Stimulated activated memory B cell treated with anti-CD40 and anti-IgM and Interleukin-4, amounts not matched to agents 10 μg/mL and 1 μg/mL and 100 μg/mL, for 72 hours (primary cell): ENCODE measurements at regions not wholly inside any gene's neighbourhood (a gene's known extent, or its start where the extent isn't known, plus 50 kb on each side); places are given as distances from the start of the nearest gene placed in this dataset.
"Not testable (repeated sequence)": the region's sequence is repeated elsewhere in the genome, so short reads cannot be mapped to it uniquely, and the experiment has no call there.

ENCODE experiments used
- ATAC-seq: fragments of 150-1000 bp; cut with Tn5 transposase; 2 replicates; pipeline ENCODE4 v1.10.0; 2021
- H3K27ac Mint-ChIP-seq: one replicate; pipeline ENCODE4 v1.8.0; 2022; ENCODE audit warnings: mild to moderate bottlenecking, mixed read lengths
- H3K27me3 Mint-ChIP-seq: one replicate; pipeline ENCODE4 v1.8.0; 2022; ENCODE audit warnings: mixed read lengths
- H3K36me3 Mint-ChIP-seq: one replicate; pipeline ENCODE4 v1.8.0; 2022; ENCODE audit warnings: mixed read lengths
- H3K4me1 Mint-ChIP-seq: one replicate; pipeline ENCODE4 v1.8.0; 2022; ENCODE audit warnings: mixed read lengths
- H3K4me3 Mint-ChIP-seq: one replicate; pipeline ENCODE4 v1.8.0; 2022; ENCODE audit warnings: mild to moderate bottlenecking, moderate library complexity, mixed read lengths
- H3K9me3 Mint-ChIP-seq: one replicate; pipeline ENCODE4 v1.8.0; 2022; ENCODE audit warnings: mixed read lengths

DNA sequence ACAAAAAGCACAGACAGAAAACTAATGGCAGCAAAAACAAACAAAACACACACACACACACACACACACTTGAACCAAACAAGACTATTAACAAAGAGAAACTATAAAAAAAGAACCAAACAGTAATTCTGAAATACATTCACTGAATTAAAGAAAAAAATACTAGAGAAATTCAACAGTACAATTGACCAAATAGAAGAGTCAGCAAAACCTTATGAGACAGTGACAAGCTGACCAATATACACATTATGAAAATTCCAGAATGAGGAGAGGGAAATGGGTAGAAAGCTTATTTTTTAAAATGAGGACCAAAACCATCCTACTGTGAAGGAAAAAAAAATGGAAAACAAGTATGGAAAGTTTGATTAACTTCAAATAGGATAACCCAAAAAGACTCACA is 212.2 kb upstream of the BTBD3 start:
- peaks cover 13% of the 10 kb centered on the region for H3K9me3 Mint-ChIP-seq
- no peak overlapping the region for H3K27ac Mint-ChIP-seq
- H3K36me3 Mint-ChIP-seq = no peaks in the 10 kb centered on the region

DNA sequence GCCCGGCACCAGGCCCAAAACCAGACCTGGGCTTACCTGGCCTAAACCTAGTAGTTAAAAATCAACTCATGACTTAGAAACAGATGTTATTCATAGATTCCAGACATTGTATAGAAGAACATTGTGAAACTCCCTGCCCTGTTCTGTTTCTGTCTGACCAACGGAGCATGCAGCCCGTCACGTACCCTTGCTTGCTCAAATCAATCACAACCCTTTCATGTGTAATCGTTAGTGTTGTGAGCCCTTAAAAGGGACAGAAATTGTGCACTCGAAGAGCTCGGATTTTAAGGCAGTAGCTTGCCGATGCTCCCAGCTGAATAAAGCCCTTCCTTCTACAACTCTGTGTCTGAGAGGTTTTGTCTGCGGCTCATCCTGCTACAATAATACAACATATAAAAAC is 209.5 kb upstream of the BTBD3 start:
- not testable (repeated sequence) for H3K27me3 Mint-ChIP-seq, H3K4me3 Mint-ChIP-seq, ATAC-seq

More for the DNA sequence above, 212.2 kb upstream of the BTBD3 start:
- ATAC-seq = no peak
- no peaks in the 10 kb centered on the region for H3K4me1 Mint-ChIP-seq
- no peak overlapping the region for H3K4me3 Mint-ChIP-seq
- H3K27me3 Mint-ChIP-seq = no peaks in the 10 kb centered on the region

DNA sequence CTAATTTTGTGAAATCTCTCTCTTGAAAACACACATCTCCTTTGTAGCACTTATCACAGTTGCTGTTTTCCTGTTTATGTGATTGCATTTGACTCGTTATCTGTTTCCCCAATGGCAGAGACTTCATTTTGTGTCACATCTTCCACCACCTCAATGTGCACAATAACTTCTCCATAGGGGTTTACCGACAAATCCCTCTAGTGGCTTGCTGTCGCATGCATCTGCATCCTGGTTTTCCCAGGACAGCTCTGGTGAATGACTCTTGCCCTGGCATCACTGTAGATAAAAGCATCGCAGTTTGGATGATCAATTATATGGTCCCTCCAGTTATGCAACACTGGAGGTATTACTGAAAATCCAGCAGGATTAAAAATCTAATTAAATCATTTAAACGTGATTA is 206.5 kb upstream of the BTBD3 start:
- H3K4me1 Mint-ChIP-seq = no peaks in the 10 kb centered on the region
- no peaks in the 10 kb centered on the region for H3K27me3 Mint-ChIP-seq
- H3K36me3 Mint-ChIP-seq = no peaks in the 10 kb centered on the region
- H3K27ac Mint-ChIP-seq = no peak overlapping the region
- peaks cover 6% of the 10 kb centered on the region for H3K9me3 Mint-ChIP-seq
- no peak overlapping the region for H3K4me3 Mint-ChIP-seq
- ATAC-seq = no peak

More for the DNA sequence above, 209.5 kb upstream of the BTBD3 start:
- not testable (repeated sequence) for H3K4me1 Mint-ChIP-seq, H3K36me3 Mint-ChIP-seq, H3K27ac Mint-ChIP-seq
- H3K9me3 Mint-ChIP-seq = peaks cover 10% of the 10 kb centered on the region

DNA sequence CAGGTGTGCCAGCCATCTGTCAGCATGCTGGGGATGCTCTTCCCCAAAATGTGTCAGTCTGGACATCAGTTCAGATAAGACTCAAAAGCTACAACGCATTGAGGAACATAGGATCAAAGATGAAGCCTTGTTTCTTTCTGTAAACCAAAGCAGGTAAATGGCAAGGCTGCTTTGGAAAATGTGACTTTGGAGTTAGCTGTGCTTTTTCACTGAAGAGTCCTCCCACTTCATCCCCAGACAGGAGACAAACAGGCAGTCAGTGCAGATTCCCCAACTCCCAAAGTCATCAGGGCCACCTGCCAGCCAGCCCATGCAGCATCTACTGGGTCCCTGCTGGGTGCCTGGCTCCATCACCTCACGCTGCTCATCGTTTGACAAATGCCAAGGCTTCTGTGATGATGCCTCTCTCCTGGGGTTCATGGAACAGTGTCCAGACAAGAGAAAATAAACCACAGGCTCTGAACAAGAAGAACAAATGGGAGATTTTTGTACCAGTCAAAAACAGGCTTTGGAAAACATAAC is 205.0 kb upstream of the BTBD3 start:
- no peaks in the 10 kb centered on the region for H3K27me3 Mint-ChIP-seq
- H3K9me3 Mint-ChIP-seq = peaks cover 3% of the 10 kb centered on the region
- no peak for ATAC-seq
- H3K27ac Mint-ChIP-seq = no peak overlapping the region
- H3K4me3 Mint-ChIP-seq = no peak overlapping the region
- H3K4me1 Mint-ChIP-seq = no peaks in the 10 kb centered on the region
- H3K36me3 Mint-ChIP-seq = no peaks in the 10 kb centered on the region

DNA sequence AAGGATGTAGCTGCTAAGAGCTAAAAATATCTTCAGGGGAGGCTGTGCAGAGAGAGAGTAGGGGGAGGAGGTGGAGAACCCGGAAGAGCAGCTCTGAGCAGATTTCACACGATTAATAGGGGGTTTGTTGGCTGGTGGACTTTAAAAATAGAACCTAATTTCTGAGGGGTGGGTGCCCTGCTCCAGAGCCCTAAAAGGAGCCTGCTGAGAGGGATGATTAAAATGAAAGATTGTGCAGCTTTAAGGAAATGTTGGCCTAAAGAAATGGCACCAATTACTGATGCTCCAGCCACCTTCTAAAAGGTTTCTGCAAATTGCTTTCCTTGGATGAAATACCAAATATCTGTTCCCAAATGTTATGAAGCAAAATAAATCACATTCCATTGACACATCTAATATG is 202.8 kb upstream of the BTBD3 start:
- Mint-ChIP-seq H3K27ac (no peak overlapping the region), H3K27me3 (no peaks in the 10 kb centered on the region), H3K4me1 (no peaks in the 10 kb centered on the region), H3K4me3 (no peak overlapping the region), H3K9me3 (peaks cover 3% of the 10 kb centered on the region), H3K36me3 (no peaks in the 10 kb centered on the region)
- no peak for ATAC-seq

DNA sequence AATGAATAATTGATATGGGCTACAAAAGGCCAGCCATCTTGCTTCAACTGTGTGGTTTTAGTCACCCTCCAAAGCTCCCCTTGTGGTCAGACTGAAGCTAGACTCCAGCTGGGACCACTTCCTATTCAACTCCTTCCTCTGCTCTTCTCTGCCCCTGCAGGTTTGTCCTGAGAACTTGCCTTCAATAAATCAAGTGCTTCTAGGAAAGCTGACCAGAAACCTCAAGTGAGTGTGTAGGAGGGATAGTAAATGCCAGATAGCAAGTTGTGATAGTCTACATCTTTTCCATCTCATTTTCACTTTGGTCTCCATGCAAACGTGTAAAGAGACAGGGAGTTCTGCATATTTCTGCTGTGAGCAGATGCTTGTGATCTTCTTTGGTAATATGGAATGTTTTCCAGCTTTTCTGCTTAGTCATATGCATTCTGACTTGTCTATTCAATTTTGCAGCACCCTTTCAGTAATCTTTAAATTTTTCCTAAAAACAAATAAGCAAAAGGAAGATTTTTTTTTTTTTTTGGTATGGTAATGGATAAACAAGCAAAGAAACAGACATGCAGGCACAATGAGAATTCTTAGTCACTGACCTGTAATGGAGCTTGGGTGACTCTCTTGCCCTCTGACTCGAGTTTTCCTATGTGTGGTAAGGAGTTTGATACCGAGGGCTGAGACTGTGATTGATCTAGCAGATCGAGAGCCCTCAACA is 201.3 kb upstream of the BTBD3 start:
- H3K9me3 Mint-ChIP-seq = peaks cover 3% of the 10 kb centered on the region
- H3K4me1 Mint-ChIP-seq = no peaks in the 10 kb centered on the region
- H3K27ac Mint-ChIP-seq = no peak overlapping the region
- ATAC-seq = no peak
- no peak overlapping the region for H3K4me3 Mint-ChIP-seq
- no peaks in the 10 kb centered on the region for H3K36me3 Mint-ChIP-seq
- H3K27me3 Mint-ChIP-seq = no peaks in the 10 kb centered on the region

DNA sequence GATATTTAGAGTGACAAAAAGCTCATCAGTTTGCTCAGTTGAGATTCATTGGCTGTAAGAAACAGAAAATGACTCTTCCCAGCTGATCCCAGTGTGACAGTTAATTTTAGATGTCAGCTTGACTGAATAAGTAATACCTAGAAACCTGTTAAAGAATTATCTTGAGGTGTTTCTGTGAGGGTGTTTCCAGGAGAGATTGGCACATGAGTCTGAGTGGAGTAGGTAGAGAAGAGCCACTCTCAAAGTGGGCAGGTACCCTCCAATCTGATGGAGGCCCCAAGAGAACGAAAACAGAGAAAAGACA is 200.8 kb upstream of the BTBD3 start:
- Mint-ChIP-seq H3K27me3 (no peaks in the 10 kb centered on the region), H3K9me3 (peaks cover 4% of the 10 kb centered on the region), H3K4me3 (no peak overlapping the region), H3K36me3 (no peaks in the 10 kb centered on the region), H3K27ac (no peak overlapping the region), H3K4me1 (no peaks in the 10 kb centered on the region)
- no peak for ATAC-seq

DNA sequence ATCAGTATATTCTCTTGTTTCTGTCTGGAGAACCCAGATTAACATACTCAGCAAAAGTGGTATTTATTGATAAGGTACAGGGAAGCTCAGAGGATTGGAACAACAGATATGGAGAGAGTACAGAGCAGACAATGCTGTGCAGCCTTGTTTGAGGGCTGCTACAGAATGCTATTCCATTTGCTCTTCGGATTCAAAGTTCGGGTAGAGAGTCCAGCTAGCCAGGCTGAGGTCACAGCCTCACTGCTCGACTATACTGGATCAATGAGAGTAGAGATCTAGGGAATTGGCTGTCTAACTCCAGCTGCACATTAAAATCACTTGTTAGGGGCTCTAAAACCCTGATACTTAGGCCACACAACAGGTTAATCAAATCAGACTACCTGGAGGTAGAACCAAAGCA is 200.1 kb upstream of the BTBD3 start:
- Mint-ChIP-seq H3K36me3 (no peaks in the 10 kb centered on the region), H3K27me3 (no peaks in the 10 kb centered on the region), H3K4me3 (no peak overlapping the region), H3K4me1 (no peaks in the 10 kb centered on the region), H3K27ac (no peak overlapping the region), H3K9me3 (peaks cover 9% of the 10 kb centered on the region)
- no peak for ATAC-seq

DNA sequence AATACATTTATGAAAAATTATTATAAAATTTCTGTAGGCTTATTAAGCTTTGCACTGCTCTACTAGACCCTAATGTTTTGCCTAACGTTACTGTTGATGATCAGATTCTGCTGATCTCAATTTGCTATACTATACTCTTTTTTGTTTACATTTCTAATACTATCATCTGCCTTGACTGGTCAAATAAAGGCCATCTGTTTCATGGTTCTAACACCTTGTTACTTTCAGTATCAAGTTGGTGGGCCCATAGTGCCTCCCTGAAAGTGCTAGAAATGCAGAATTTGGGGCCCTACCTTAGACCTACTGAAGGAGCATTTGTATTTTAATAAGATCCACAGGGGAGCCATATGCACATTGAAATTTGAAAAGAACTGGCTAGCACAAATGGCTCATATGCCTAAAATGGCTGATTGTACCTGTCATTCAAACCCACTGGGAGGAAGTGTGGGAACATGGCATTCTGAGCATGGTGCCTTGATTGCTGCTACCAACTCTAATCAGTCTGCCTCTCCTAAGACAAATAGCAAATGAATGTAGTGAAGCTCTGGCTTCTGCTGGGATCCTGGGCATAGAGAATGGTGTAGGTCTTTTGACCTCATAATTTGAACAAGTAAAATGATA is 199.1 kb upstream of the BTBD3 start:
- Mint-ChIP-seq H3K4me1 (no peaks in the 10 kb centered on the region), H3K4me3 (no peak overlapping the region), H3K27me3 (no peaks in the 10 kb centered on the region), H3K9me3 (peaks cover 9% of the 10 kb centered on the region), H3K36me3 (no peaks in the 10 kb centered on the region), H3K27ac (no peak overlapping the region)
- ATAC-seq = no peak

DNA sequence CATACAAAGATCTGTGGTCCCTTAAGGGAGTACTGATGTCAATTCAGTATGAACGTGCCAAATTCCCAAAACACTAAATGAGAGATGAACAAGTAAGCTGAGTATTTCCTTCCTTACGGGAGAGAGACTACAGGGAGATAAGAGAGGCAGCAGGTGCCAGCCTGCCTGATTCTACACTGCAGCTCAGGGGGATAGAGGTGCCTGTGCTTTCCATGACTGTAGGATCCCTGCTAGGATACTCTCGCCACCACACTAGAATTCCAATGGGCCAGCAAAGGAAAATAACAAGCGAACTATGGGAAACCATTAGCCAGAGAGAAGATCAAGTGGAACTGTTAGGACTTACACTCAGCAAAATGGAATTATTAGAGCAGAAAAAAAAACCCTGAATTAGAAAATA is 198.5 kb upstream of the BTBD3 start:
- no peaks in the 10 kb centered on the region for H3K36me3 Mint-ChIP-seq
- no peak overlapping the region for H3K4me3 Mint-ChIP-seq
- no peak for ATAC-seq
- no peaks in the 10 kb centered on the region for H3K4me1 Mint-ChIP-seq
- H3K9me3 Mint-ChIP-seq = peaks cover 9% of the 10 kb centered on the region
- no peak overlapping the region for H3K27ac Mint-ChIP-seq
- H3K27me3 Mint-ChIP-seq = no peaks in the 10 kb centered on the region

DNA sequence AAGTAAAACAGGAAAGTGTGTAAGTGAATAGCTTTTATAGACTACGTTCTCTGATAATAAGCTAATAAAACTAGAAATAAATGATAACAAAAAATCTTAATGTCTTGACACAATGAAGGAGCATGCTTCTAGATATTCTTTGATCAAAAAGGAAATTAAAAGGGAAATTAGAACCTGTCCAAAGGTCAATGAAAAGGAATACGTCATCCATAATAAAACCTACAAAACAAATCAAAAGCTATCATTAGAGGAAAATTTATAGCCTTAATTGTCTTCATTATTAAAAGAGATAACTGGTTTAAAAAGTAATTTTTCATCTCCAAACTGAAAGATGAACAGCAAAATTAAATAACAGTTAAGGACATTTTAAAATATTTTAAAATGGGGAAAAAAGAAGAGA is 196.3 kb upstream of the BTBD3 start:
- Mint-ChIP-seq H3K36me3 (no peaks in the 10 kb centered on the region), H3K27me3 (no peaks in the 10 kb centered on the region), H3K9me3 (peaks cover 10% of the 10 kb centered on the region), H3K4me3 (no peak overlapping the region), H3K4me1 (no peaks in the 10 kb centered on the region), H3K27ac (no peak overlapping the region)
- ATAC-seq = no peak

DNA sequence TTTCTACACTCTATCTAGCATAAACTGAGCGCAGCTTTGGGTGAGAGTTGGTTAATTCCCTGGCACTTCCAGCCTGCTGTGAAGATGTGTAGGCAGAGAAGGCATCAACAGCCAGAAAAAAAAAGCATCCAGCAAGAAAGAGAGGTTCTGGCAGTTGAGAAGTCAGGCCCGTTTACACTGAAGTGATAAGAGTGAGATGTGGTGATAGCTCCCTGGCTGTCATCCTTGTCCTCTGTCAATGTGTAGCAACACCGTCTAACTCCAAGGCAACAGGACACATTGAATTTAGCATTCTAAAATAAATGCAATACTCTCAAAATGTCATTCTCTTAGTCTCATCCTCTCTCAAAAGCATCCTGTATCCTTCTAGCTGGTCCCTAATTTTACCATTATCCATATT is 193.6 kb upstream of the BTBD3 start:
- Mint-ChIP-seq H3K36me3 (no peaks in the 10 kb centered on the region), H3K4me1 (no peaks in the 10 kb centered on the region), H3K27ac (no peak overlapping the region), H3K4me3 (no peak overlapping the region), H3K9me3 (peaks cover 10% of the 10 kb centered on the region), H3K27me3 (no peaks in the 10 kb centered on the region)
- ATAC-seq = no peak

DNA sequence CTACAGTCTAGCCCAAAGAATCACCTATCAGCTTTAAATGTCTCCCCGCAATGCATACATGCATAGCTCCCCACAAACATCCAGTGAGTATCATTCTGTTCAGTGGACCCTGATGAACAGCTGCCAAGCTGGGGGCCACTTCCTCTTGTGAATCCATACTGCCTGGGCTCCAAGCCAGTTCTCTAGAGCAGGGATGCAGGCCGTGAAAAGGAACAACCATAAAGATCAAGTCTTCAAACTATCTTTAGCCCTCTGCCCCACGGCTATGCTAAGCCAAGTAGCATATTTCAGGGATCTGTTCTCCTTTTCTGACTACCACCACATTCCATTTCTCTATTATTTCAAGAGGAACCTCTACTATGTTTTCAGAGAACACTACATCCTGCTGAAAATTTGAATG is 191.7 kb upstream of the BTBD3 start:
- no peak overlapping the region for H3K27ac Mint-ChIP-seq
- H3K27me3 Mint-ChIP-seq = no peaks in the 10 kb centered on the region
- ATAC-seq = no peak
- peaks cover 14% of the 10 kb centered on the region for H3K9me3 Mint-ChIP-seq
- H3K4me1 Mint-ChIP-seq = no peaks in the 10 kb centered on the region
- H3K4me3 Mint-ChIP-seq = no peak overlapping the region
- H3K36me3 Mint-ChIP-seq = no peaks in the 10 kb centered on the region

DNA sequence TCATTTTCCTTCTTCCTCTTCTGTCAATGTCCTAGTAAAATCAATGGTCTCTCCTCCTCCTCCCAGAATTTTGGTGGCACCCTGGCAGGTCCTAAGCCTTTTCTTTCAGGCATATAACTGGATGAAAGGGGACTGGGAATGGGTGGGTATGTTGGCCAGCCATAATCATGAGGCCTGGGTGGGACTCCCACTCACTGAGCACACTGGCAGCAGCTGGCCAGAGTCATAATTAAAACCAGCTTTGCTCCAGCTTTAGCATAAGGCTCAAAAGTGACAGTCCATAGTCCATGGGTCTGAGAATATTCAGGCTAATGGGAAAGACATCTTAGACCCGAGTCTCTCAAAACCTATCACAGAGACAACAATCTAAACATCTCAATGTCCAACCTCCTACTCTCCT is 190.0 kb upstream of the BTBD3 start:
- Mint-ChIP-seq H3K27me3 (no peaks in the 10 kb centered on the region), H3K4me3 (no peak overlapping the region), H3K36me3 (no peaks in the 10 kb centered on the region), H3K9me3 (peaks cover 14% of the 10 kb centered on the region), H3K4me1 (no peaks in the 10 kb centered on the region), H3K27ac (no peak overlapping the region)
- no peak for ATAC-seq

DNA sequence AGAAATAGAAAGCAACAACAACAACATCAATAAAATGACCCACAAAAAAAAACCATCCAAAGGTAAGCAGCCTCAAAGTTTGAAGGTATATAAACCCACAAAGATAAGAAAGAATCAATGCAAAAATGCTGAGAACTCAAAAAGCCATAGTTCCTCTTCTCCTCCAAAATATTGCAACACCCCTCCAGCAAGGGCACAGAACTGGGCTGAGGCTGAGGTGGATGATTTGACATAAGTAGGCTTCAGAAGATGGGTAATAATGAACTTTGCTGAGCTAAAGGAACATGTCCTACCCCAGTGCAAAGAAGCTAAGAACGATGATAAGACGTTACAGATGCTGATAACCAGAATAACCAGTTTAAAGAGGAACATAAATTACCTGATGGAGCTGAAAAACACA is 188.8 kb upstream of the BTBD3 start:
- peaks cover 20% of the 10 kb centered on the region for H3K9me3 Mint-ChIP-seq
- no peaks in the 10 kb centered on the region for H3K36me3 Mint-ChIP-seq
- no peaks in the 10 kb centered on the region for H3K27me3 Mint-ChIP-seq
- H3K27ac Mint-ChIP-seq = no peak overlapping the region
- H3K4me1 Mint-ChIP-seq = no peaks in the 10 kb centered on the region
- ATAC-seq = no peak
- H3K4me3 Mint-ChIP-seq = no peak overlapping the region

DNA sequence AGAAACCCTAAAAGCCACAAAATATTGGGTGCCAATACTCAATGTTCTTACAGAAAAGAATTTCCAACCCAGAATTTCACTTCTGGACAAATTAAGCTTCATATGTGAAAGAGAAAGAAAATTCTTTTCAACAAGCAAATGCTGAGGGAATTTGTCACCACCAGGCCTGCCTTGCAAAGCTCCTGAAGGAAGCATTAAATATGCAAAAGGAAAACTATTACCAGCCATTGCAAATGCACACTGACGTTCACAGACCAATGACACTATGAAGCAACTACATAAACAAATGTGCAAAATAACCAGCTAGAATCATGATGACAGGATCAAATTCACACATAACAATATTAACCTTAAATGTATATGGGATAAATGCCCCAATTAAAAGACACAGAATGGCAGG is 187.9 kb upstream of the BTBD3 start:
- Mint-ChIP-seq H3K27me3 (no peaks in the 10 kb centered on the region), H3K36me3 (no peaks in the 10 kb centered on the region), H3K4me3 (no peak overlapping the region), H3K27ac (no peak overlapping the region), H3K9me3 (peaks cover 20% of the 10 kb centered on the region), H3K4me1 (no peaks in the 10 kb centered on the region)
- ATAC-seq = no peak
